ENCODE measurements at regions not wholly inside any gene's neighbourhood (a gene's known extent, or its start where the extent isn't known, plus 50 kb on each side); places are given as distances from the start of the nearest gene placed in this dataset.
"Not testable (repeated sequence)": the region's sequence is repeated elsewhere in the genome, so short reads cannot be mapped to it uniquely, and the experiment has no call there.

DNA sequence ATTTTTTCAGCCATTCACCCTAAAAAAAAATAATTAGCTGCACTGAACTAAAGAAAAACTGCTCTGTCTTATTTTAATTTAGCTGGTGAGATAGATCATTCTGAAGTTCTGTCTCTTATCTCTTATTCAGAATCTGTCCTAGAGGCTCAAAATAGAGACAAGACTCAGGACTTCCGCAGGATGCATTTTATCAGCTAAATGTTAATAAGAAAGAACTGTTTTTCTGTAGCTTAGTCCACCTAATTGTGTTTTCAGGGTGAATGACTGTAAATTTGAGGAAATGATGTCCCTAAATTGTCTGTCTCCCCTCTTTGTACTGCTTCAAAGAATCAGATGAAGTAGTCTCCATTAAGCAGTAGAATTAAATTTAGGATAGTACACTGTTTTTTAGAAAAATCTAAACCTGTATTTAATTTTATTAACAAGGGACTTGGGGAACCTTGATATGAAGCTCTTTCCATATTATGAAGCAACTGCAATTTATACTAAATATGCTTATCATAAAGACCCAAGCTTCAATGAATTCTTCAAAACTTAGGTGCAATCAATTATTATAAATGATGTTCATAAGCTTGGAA lies 671.9 kb downstream of the RWDD3 start:
- dilution Hi-C loops (cut with MboI; ENCODE audit: extremely low pct_ligation_motif_present, low sequenced_read_pairs) (no loop called here), intact Hi-C loops (cut with micrococcal nuclease) (no loop called here)
- H2AFZ ChIP-seq (ENCODE audit: low read depth, low read length) = no peak overlapping the region
- FAIRE-seq = no peak
- H3K9me3 ChIP-seq (replicated peaks; ENCODE audit: control insufficient read depth, insufficient read depth, low read length) = no peaks in the 10 kb centered on the region
- DNase-seq (ENCODE audit: low read depth, low spot score) = no peak
- H3K4me1 ChIP-seq (ENCODE audit: control insufficient read depth, extremely low read depth, insufficient read depth, low read length) = no peaks in the 10 kb centered on the region
- H3K79me2 ChIP-seq (ENCODE audit: control insufficient read depth, insufficient read depth, low read length) = no peaks in the 10 kb centered on the region
- ChIA-PET CTCF (no interaction called here), POLR2A (no interaction called here)
- no peak overlapping the region for H3K4me2 ChIP-seq (ENCODE audit: insufficient read depth, low read length)
- BruUV-seq (replicated peaks) = no TSS peak
- TF ChIP-seq GATA2 (IDR thresholded peaks at IDR 0.05; ENCODE audit: insufficient read depth, insufficient read length, low read depth, low read length) = no peak
- TF ChIP-seq MYC (IDR thresholded peaks at IDR 0.05; ENCODE audit: low read depth, low read length) = no peak
- TF ChIP-seq, protein P1, sequence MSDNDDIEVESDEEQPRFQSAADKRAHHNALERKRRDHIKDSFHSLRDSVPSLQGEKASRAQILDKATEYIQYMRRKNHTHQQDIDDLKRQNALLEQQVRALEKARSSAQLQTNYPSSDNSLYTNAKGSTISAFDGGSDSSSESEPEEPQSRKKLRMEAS (IDR thresholded peaks at IDR 0.05; ENCODE audit: insufficient read depth, insufficient read length) = no peak
- no peak for TF ChIP-seq POLR2A (IDR thresholded peaks at IDR 0.05; ENCODE audit: low read depth, low read length)
- TF ChIP-seq, protein P2, sequence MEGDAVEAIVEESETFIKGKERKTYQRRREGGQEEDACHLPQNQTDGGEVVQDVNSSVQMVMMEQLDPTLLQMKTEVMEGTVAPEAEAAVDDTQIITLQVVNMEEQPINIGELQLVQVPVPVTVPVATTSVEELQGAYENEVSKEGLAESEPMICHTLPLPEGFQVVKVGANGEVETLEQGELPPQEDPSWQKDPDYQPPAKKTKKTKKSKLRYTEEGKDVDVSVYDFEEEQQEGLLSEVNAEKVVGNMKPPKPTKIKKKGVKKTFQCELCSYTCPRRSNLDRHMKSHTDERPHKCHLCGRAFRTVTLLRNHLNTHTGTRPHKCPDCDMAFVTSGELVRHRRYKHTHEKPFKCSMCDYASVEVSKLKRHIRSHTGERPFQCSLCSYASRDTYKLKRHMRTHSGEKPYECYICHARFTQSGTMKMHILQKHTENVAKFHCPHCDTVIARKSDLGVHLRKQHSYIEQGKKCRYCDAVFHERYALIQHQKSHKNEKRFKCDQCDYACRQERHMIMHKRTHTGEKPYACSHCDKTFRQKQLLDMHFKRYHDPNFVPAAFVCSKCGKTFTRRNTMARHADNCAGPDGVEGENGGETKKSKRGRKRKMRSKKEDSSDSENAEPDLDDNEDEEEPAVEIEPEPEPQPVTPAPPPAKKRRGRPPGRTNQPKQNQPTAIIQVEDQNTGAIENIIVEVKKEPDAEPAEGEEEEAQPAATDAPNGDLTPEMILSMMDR (IDR thresholded peaks at IDR 0.05; ENCODE audit: extremely low read depth in 1 of 2, insufficient read depth in 1 of 2, low read depth in 1 of 2, low read length in 2 of 2) = no peak
- no peak for TF ChIP-seq POLR2AphosphoS5 (IDR thresholded peaks at IDR 0.05; ENCODE audit: insufficient read depth, low read depth, low read length)
- TF ChIP-seq FOS (IDR thresholded peaks at IDR 0.05; ENCODE audit: borderline replicate concordance, insufficient read depth, low read length) = no peak
- no peak for TF ChIP-seq JUN (IDR thresholded peaks at IDR 0.05; ENCODE audit: borderline replicate concordance, insufficient read depth, insufficient read length, low read depth)
- no peak for TF ChIP-seq EZH2 (IDR thresholded peaks at IDR 0.05; ENCODE audit: borderline replicate concordance, low read depth, low read length, severe bottlenecking)
- H3K4me3 ChIP-seq (replicated peaks in 1 of 3; ENCODE audit: insufficient read depth in 1 of 3, low read depth in 1 of 3, low read length in 3 of 3) = no peak overlapping the region
- no peaks in the 10 kb centered on the region for H3K9me1 ChIP-seq (replicated peaks; ENCODE audit: control insufficient read depth, extremely low read depth, insufficient read depth, low read length)
- H3K27me3 ChIP-seq (ENCODE audit: control insufficient read depth in 2 of 2, insufficient read depth in 2 of 2, low read length in 2 of 2) = no peaks in the 10 kb centered on the region
- H3K27ac ChIP-seq (ENCODE audit: insufficient read depth, low read depth, low read length) = no peak overlapping the region
- H3K9ac ChIP-seq (replicated peaks; ENCODE audit: extremely low read depth, insufficient read depth, low read length) = no peak overlapping the region
- no peaks in the 10 kb centered on the region for H3K36me3 ChIP-seq (ENCODE audit: control insufficient read depth in 2 of 2, extremely low read depth in 1 of 2, insufficient read depth in 2 of 2, low read length in 2 of 2)
- no peaks in the 10 kb centered on the region for H4K20me1 ChIP-seq (replicated peaks; ENCODE audit: control insufficient read depth, extremely low read depth, insufficient read depth, low read length)

DNA sequence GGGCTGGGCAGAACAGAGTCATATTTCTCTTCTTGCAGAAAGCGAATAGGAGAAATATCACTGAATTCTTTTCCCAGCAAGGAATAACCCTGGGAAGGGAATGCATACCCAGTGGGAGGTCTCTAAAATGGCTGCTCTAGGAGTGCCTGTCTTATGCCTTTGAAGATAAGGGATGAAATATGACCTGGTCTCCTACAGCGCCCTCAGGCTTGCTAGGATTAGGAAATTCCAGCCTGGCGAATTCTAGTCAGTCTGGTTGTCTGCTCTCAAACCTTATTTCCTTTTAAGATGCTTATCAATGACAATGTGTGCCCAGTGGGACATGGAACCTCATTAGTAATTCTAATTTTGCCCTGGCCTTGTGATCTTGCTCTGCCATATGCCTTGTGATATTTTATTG lies 677.7 kb downstream of the RWDD3 start:
- DNase-seq (ENCODE audit: low read depth, low spot score); dilution Hi-C loops (cut with MboI; ENCODE audit: extremely low pct_ligation_motif_present, low sequenced_read_pairs); H2AFZ ChIP-seq (ENCODE audit: low read depth, low read length); H3K9me3 ChIP-seq (replicated peaks; ENCODE audit: control insufficient read depth, insufficient read depth, low read length); H3K4me1 ChIP-seq (ENCODE audit: control insufficient read depth, extremely low read depth, insufficient read depth, low read length); H4K20me1 ChIP-seq (replicated peaks; ENCODE audit: control insufficient read depth, extremely low read depth, insufficient read depth, low read length); H3K36me3 ChIP-seq (ENCODE audit: control insufficient read depth in 2 of 2, extremely low read depth in 1 of 2, insufficient read depth in 2 of 2, low read length in 2 of 2); intact Hi-C loops (cut with micrococcal nuclease); BruUV-seq (replicated peaks); H3K27ac ChIP-seq (ENCODE audit: insufficient read depth, low read depth, low read length); H3K27me3 ChIP-seq (ENCODE audit: control insufficient read depth in 2 of 2, insufficient read depth in 2 of 2, low read length in 2 of 2); H3K9ac ChIP-seq (replicated peaks; ENCODE audit: extremely low read depth, insufficient read depth, low read length); H3K79me2 ChIP-seq (ENCODE audit: control insufficient read depth, insufficient read depth, low read length); POLR2A ChIA-PET; H3K4me2 ChIP-seq (ENCODE audit: insufficient read depth, low read length); H3K4me3 ChIP-seq (replicated peaks in 1 of 3; ENCODE audit: insufficient read depth in 1 of 3, low read depth in 1 of 3, low read length in 3 of 3); H3K9me1 ChIP-seq (replicated peaks; ENCODE audit: control insufficient read depth, extremely low read depth, insufficient read depth, low read length); FAIRE-seq: not testable (repeated sequence)
- CTCF ChIA-PET = interaction anchor here (1.1 kb wide), 1 partner anchor 16 kb away, joined by 3 read pairs; no protein-coding TSS in a partner anchor

Measured in endothelial cell of umbilical vein (primary cell).